Heart right ventricle (tissue), 16 donors: ENCODE measurements at regions not wholly inside any gene's neighbourhood (a gene's known extent, or its start where the extent isn't known, plus 50 kb on each side); places are given as distances from the start of the nearest gene placed in this dataset.

ENCODE experiments used
- ATAC-seq, 8 donors: fragments of 200-7000 bp; cut with Tn5 transposase; one replicate each; pipeline ENCODE4 v1.9.1; 2020; ENCODE audit warnings: mild to moderate bottlenecking in 8 of 8, moderate library complexity in 8 of 8, moderate number of reproducible peaks in 1 of 8
- DNase-seq, 2 donors: peaks; one replicate each; pipeline ENCODE4 v3.0.0-alpha.2; 2020
- H3K27ac ChIP-seq, 10 donors: fragments of 200-600 bp; sonication (generic) in 2 of 10; one replicate each; pipeline versions ENCODE4 v1.5.0 to v1.8.0; 2020 to 2022; ENCODE audit warnings: mild to moderate bottlenecking in 3 of 10
- H3K27me3 ChIP-seq, 7 donors: fragments of 200-600 bp; one replicate each; pipeline ENCODE4 v1.8.0; 2021 to 2022; ENCODE audit warnings: mild to moderate bottlenecking in 2 of 7
- H3K36me3 ChIP-seq, 9 donors: fragments of 200-600 bp; sonication (generic) in 1 of 9; one replicate each; pipeline versions ENCODE4 v1.5.0 to v1.8.0; 2020 to 2022; ENCODE audit warnings: mild to moderate bottlenecking in 2 of 9
- H3K4me1 ChIP-seq, 9 donors: fragments of 200-600 bp; sonication (generic) in 1 of 9; one replicate each; pipeline versions ENCODE4 v1.5.0 to v1.8.0; 2020 to 2022; ENCODE audit warnings: mild to moderate bottlenecking in 4 of 9
- H3K4me3 ChIP-seq, 10 donors: fragments of 200-600 bp; sonication (generic) in 2 of 10; one replicate each; pipeline versions ENCODE4 v1.5.0 to v1.8.0; 2020 to 2022; ENCODE audit warnings: mild to moderate bottlenecking in 7 of 10, moderate library complexity in 2 of 10
- H3K9me3 ChIP-seq, 11 donors: fragments of 200-600 bp in 10 of 11; sonication (generic) in 2 of 11; one replicate each; pipeline versions ENCODE4 v1.5.0 to v1.8.0; 2013 to 2022; ENCODE audit warnings: mild to moderate bottlenecking in 2 of 11, control low read depth in 1 of 11, moderate library complexity in 1 of 11
- CTCF ChIP-seq, 9 donors: fragments of 200-600 bp; sonication (generic) in 2 of 9; IDR thresholded peaks; one replicate each; pipeline versions ENCODE4 v1.5.0 to v1.8.0; 2021 to 2022; ENCODE audit warnings: antibody characterized with exemption in 9 of 9, mild to moderate bottlenecking in 5 of 9, moderate library complexity in 1 of 9
- WGBS, 2 donors: extraction: QIAGEN DNeasy Blood & Tissue Kit; methylation state at CpG; one replicate each; pipeline ENCODE4 v1.1.7; 2013; ENCODE audit warnings: inconsistent platforms in 1 of 2; 5-methylcytosine and 5-hydroxymethylcytosine counted together
- intact Hi-C, 10 donors: fragments of 100-400 bp; cut with DNase I; formaldehyde crosslinking; loops; one replicate each; pipeline versions ENCODE4 v1.11.1 to v1.14.2; 2022
- donor health status: Arrhythmogenic right ventricular cardiomyopathy.
- donor health status: ischemic (EF 13 %, LVEDD 7.1; RV severe dilation, severe dysfunction).
- donor health status: healthy with polysubstance abuse.
- donor health status: DM: no; HTN: yes; CAD: no.
- donor health status: DM: no; HTN: no; CAD: no.
- donor health status: ischemic (EF 25% LVEDD 6.9; RV normal size, moderate dysfunction).
- donor health status: ischemic (EF 25% LVEDD 5.7; RV mildly dilated, moderate dysfunction).
- donor health status: healthy.
- donor health status: DM: yes; HTN: yes; CAD: no.
- donor health status: Ischemic cardiomyopathy.
- donor health status: ischemic (EF 35%, LVEDD 5.7; RV mildly dilated, moderate dysfunction).
- donor health status: nonischemic (EF 11% LVEDD 7.7; RV severe dilation, severe dysfunction).
- donor health status: DM: yes; HTN: yes; CAD: no.
- donor health status: PGD.
- donor health status: ischemic (EF 29% LVEDD 5.4; RV normal size, mild dysfunction).
- donor health status: nonischemic (EF 23%, LVEDD 6.1; RV moderate dilation, normal function).

- H3K36me3 ChIP-seq = no peaks in the 10 kb centered on the region
- no peak overlapping the region for H3K4me3 ChIP-seq
- no peaks in the 10 kb centered on the region for H3K27me3 ChIP-seq
- no peaks in the 10 kb centered on the region for H3K4me1 ChIP-seq
- ATAC-seq = no peak
- no peak overlapping the region for H3K27ac ChIP-seq
- no peak for TF ChIP-seq CTCF (IDR thresholded peaks at IDR 0.05)
- intact Hi-C loops = no loop called here
- no peak for DNase-seq
- WGBS, 2 donors = 75 to 80% methylated on average over 7 of the region's 7 CpGs
- peaks cover 0 to 94% (median 0%) of the 10 kb centered on the region in 11 donors for H3K9me3 ChIP-seq
These were observed 233.8 kb downstream of the SNRPN start for GRCh38 chr15:25188551-25189101.

GRCh38 chr15:25189551-25189950 lies 234.8 kb downstream of the SNRPN start:
- ATAC-seq (no peak), DNase-seq (no peak)
- Histone ChIP-seq H3K4me3 (no peak overlapping the region), H3K9me3 (peaks cover 0 to 94% (median 0%) of the 10 kb centered on the region in 11 donors), H3K27me3 (no peaks in the 10 kb centered on the region), H3K27ac (no peak overlapping the region), H3K36me3 (no peaks in the 10 kb centered on the region), H3K4me1 (no peaks in the 10 kb centered on the region)
- 71 to 77% methylated on average over 11 of the region's 11 CpGs for WGBS, 2 donors
- TF ChIP-seq CTCF (IDR thresholded peaks at IDR 0.05) = no peak
- intact Hi-C loops = no loop called here

- no peaks in the 10 kb centered on the region for H3K27me3 ChIP-seq
- H3K27ac ChIP-seq = no peak overlapping the region
- no peak for DNase-seq
- H3K4me1 ChIP-seq = no peaks in the 10 kb centered on the region
- no peak for TF ChIP-seq CTCF (IDR thresholded peaks at IDR 0.05)
- no peaks in the 10 kb centered on the region for H3K36me3 ChIP-seq
- ATAC-seq = no peak
- H3K4me3 ChIP-seq = no peak overlapping the region
- peaks cover 0 to 97% (median 0%) of the 10 kb centered on the region in 11 donors for H3K9me3 ChIP-seq
- intact Hi-C loops = loop anchor here in 1 of 10 donors (10.0 kb wide), 1 partner anchor 52 kb away; no protein-coding TSS in a partner anchor
- WGBS, 2 donors = 90 to 95% methylated on average over 11 of the region's 11 CpGs
These were observed 237.9 kb downstream of the SNRPN start for GRCh38 chr15:25192651-25193050.

- Histone ChIP-seq H3K4me3 (no peak overlapping the region), H3K4me1 (no peaks in the 10 kb centered on the region), H3K9me3 (peaks cover 0 to 79% (median 0%) of the 10 kb centered on the region in 11 donors), H3K27me3 (no peaks in the 10 kb centered on the region), H3K36me3 (no peaks in the 10 kb centered on the region), H3K27ac (no peak overlapping the region)
- ATAC-seq (no peak), DNase-seq (no peak)
- no peak for TF ChIP-seq CTCF (IDR thresholded peaks at IDR 0.05)
- intact Hi-C loops = no loop called here
- WGBS, 2 donors = 83 to 86% methylated on average over 5 of the region's 5 CpGs
These were observed 231.5 kb downstream of the UBE3A start for GRCh38 chr15:25207369-25207768.
